Colonic mucosa (tissue), 4 donors: ENCODE measurements at regions not wholly inside any gene's neighbourhood (a gene's known extent, or its start where the extent isn't known, plus 50 kb on each side); places are given as distances from the start of the nearest gene placed in this dataset.

ENCODE experiments used
- DNase-seq: peaks from one replicate; pipeline ENCODE4 v3.0.0-alpha.2; 2020
- H3K27ac ChIP-seq: fragments of 200-600 bp; one replicate; pipeline ENCODE4 v1.8.0; 2021
- H3K27me3 ChIP-seq: fragments of 200-600 bp; one replicate; pipeline ENCODE4 v1.8.0; 2021
- H3K36me3 ChIP-seq: fragments of 200-600 bp; one replicate; pipeline ENCODE4 v1.8.0; 2021
- H3K4me1 ChIP-seq: fragments of 200-600 bp; one replicate; pipeline ENCODE4 v1.8.0; 2021; ENCODE audit warnings: mild to moderate bottlenecking
- H3K4me3 ChIP-seq: fragments of 200-600 bp; one replicate; pipeline ENCODE4 v1.8.0; 2021
- H3K9ac ChIP-seq, 2 donors: one replicate each; pipeline ENCODE4 v1.7.0; 2013; ENCODE audit warnings: control low read depth in 2 of 2, low read depth in 2 of 2, low read length in 2 of 2
- H3K9me3 ChIP-seq: fragments of 200-600 bp; one replicate; pipeline ENCODE4 v1.8.0; 2021
- CTCF ChIP-seq: fragments of 200-600 bp; IDR thresholded peaks from one replicate; pipeline ENCODE4 v1.8.0; 2022; ENCODE audit warnings: antibody characterized with exemption, mild to moderate bottlenecking
- intact Hi-C: fragments of 100-400 bp; cut with DNase I; formaldehyde crosslinking; loops from one replicate; pipeline ENCODE4 v1.14.1; 2022
- donor health status: healthy.
- donor health status: DM: no; HTN: no; CAD: no.
- donor health status: DM: no; HTN: no; CAD: no.

DNA sequence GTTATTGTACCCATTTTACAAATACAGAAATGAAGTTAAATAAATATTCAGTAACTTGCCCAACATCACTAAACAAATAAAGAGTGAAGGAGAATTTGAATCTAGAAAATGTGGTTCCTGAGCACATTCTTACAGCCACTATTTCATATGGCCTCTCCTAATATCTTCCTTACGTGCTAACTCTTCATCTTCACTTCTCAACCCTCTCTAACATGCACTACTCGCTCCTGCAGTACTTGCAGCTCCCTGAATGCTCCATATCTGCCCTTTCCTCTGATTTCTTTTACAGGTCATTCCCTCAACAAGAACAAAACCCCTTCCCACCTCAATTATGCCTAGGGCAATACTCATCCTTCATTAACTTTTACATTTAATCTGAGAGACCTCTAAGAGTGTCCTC lies 711.5 kb downstream of the CETN3 start:
- Histone ChIP-seq H3K27me3 (no peaks in the 10 kb centered on the region), H3K9ac (no peak overlapping the region), H3K36me3 (no peaks in the 10 kb centered on the region), H3K27ac (no peak overlapping the region), H3K4me1 (no peaks in the 10 kb centered on the region), H3K9me3 (no peaks in the 10 kb centered on the region), H3K4me3 (no peak overlapping the region)
- no peak for TF ChIP-seq CTCF
- intact Hi-C loops, result no loop called here
- no peak for DNase-seq

GRCh38 chr5:89697581-89697980 lies 712.0 kb downstream of the CETN3 start:
- H3K9me3 ChIP-seq, result no peaks in the 10 kb centered on the region
- H3K4me3 ChIP-seq, result no peak overlapping the region
- H3K9ac ChIP-seq, result no peak overlapping the region
- DNase-seq, result no peak
- intact Hi-C loops, result no loop called here
- H3K4me1 ChIP-seq, result no peaks in the 10 kb centered on the region
- H3K36me3 ChIP-seq, result no peaks in the 10 kb centered on the region
- H3K27me3 ChIP-seq, result no peaks in the 10 kb centered on the region
- TF ChIP-seq CTCF, result no peak
- H3K27ac ChIP-seq, result no peak overlapping the region

DNA sequence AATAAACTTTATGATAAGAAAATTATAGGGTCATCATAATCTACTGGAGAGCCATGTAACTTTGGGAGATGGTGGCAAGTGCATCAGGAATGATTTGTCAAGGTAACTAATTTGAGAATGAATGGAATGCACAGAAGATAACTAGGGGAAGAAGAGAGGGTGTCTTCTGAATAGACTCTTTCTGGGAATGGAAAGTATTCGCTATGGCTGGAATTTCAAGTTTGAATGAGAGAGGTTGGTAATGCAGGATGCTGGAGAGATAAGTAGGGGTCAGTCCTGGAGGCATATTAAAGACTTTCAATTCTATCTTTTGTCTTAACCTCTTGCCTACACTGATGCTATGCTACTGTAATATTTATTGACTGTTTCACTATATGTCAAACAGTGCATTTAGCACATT lies 714.2 kb downstream of the CETN3 start:
- intact Hi-C loops, result no loop called here
- H3K27ac ChIP-seq, result no peak overlapping the region
- H3K9me3 ChIP-seq, result no peaks in the 10 kb centered on the region
- DNase-seq, result no peak
- H3K36me3 ChIP-seq, result no peaks in the 10 kb centered on the region
- no peak for TF ChIP-seq CTCF
- H3K4me3 ChIP-seq, result no peak overlapping the region
- H3K4me1 ChIP-seq, result no peaks in the 10 kb centered on the region
- H3K9ac ChIP-seq, result no peak overlapping the region
- no peaks in the 10 kb centered on the region for H3K27me3 ChIP-seq

GRCh38 chr5:89694026-89694550 lies 715.5 kb downstream of the CETN3 start:
- Histone ChIP-seq H3K9me3 (no peaks in the 10 kb centered on the region), H3K36me3 (no peaks in the 10 kb centered on the region), H3K9ac (no peak overlapping the region), H3K4me3 (no peak overlapping the region), H3K27me3 (no peaks in the 10 kb centered on the region), H3K27ac (no peak overlapping the region), H3K4me1 (no peaks in the 10 kb centered on the region)
- intact Hi-C loops, result no loop called here
- DNase-seq, result no peak
- no peak for TF ChIP-seq CTCF

DNA sequence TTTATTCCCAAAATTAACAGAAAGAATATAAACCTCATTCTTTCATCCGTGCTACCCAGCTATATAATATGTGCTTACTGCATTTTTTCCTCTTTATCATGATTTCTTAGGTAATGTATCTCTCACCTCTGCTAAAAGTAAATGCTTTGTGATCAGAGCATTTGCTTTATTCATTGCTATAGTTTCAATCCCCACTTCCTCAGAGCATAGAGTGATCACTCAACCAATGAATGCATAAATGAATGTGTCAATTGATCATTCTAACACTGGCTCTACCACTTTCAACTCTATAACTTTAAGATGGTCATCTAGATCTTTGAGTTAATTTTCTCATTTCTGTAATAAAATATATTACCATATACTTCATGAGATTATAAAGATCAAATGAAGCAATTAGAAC lies 719.2 kb downstream of the CETN3 start:
- no peak for TF ChIP-seq CTCF
- Histone ChIP-seq H3K27me3 (no peaks in the 10 kb centered on the region), H3K27ac (no peak overlapping the region), H3K9me3 (no peaks in the 10 kb centered on the region), H3K9ac (no peak overlapping the region), H3K36me3 (no peaks in the 10 kb centered on the region), H3K4me1 (no peaks in the 10 kb centered on the region), H3K4me3 (no peak overlapping the region)
- intact Hi-C loops, result no loop called here
- DNase-seq, result no peak
